H1 (cell line): ENCODE measurements at regions not wholly inside any gene's neighbourhood (a gene's known extent, or its start where the extent isn't known, plus 50 kb on each side); places are given as distances from the start of the nearest gene placed in this dataset.

ENCODE experiments used
- ATF3 ChIP-seq: IDR thresholded peaks from 2 replicates; pipeline ENCODE4 v1.6.1; 2011; ENCODE audit warnings: low read depth, mild to moderate bottlenecking, low read length; ENCODE audit not compliant: insufficient read depth
- BACH1 ChIP-seq: IDR thresholded peaks from 2 replicates; pipeline ENCODE4 v1.6.1; 2012; ENCODE audit warnings: low read length, improper control_type of control experiment
- CHD2 ChIP-seq: IDR thresholded peaks from 2 replicates; pipeline ENCODE4 v1.6.1; 2012; ENCODE audit warnings: low read length, improper control_type of control experiment
- CREB1 ChIP-seq: IDR thresholded peaks from 2 replicates; pipeline ENCODE4 v1.6.1; 2012; ENCODE audit warnings: inconsistent platforms
- EP300 ChIP-seq, 2 experiments: IDR thresholded peaks; 1 replicate in 1 of 2; 2 replicates in 1 of 2; pipeline ENCODE4 v1.6.1; 2011 to 2012; ENCODE audit warnings: low read depth in 2 of 2, low read length in 2 of 2, mild to moderate bottlenecking in 2 of 2, borderline replicate concordance in 1 of 2, inconsistent platforms in 1 of 2, moderate library complexity in 1 of 2
- EZH2 ChIP-seq: fragments of 200-600 bp; sonication (generic); IDR thresholded peaks from 2 replicates; pipeline ENCODE4 v1.7.1; 2012; ENCODE audit warnings: low read depth, mild to moderate bottlenecking, moderate library complexity, low read length, inconsistent platforms; ENCODE audit not compliant: severe bottlenecking
- HDAC2 ChIP-seq, 2 experiments: fragments of 300-600 bp in 1 of 2; sonication (generic) in 1 of 2; IDR thresholded peaks; 2 replicates each; pipeline ENCODE4 v1.6.1; 2011 to 2012; ENCODE audit warnings: low read depth in 2 of 2, low read length in 2 of 2, mild to moderate bottlenecking in 2 of 2, moderate library complexity in 2 of 2, borderline replicate concordance in 1 of 2, inconsistent platforms in 1 of 2
- KDM1A ChIP-seq: fragments of 200-600, 300-600 bp; sonication (generic); IDR thresholded peaks from 2 replicates; pipeline ENCODE4 v1.7.1; 2016; ENCODE audit warnings: mild to moderate bottlenecking, low read length, borderline replicate concordance
- KDM5A ChIP-seq: fragments of 200-600 bp; IDR thresholded peaks from 2 replicates; pipeline ENCODE4 v1.7.1; 2012; ENCODE audit warnings: mild to moderate bottlenecking, low read length, inconsistent platforms, mixed read lengths
- RAD21 ChIP-seq, 2 experiments: IDR thresholded peaks in 1 of 2; conservative IDR thresholded peaks in 1 of 2; 2 replicates each; pipeline ENCODE4 v1.6.1; 2011; ENCODE audit warnings: low read depth in 2 of 2, low read length in 2 of 2, improper control_type of control experiment in 1 of 2, inconsistent platforms in 1 of 2, mild to moderate bottlenecking in 1 of 2, moderate library complexity in 1 of 2
- SRF ChIP-seq: IDR thresholded peaks from 2 replicates; pipeline ENCODE4 v1.6.1; 2011; ENCODE audit warnings: mild to moderate bottlenecking, low read depth, low read length, moderate library complexity
- ZNF274 ChIP-seq: IDR thresholded peaks from 2 replicates; pipeline ENCODE4 v1.7.0; 2012; ENCODE audit warnings: low read length, borderline replicate concordance; ENCODE audit errors: extremely low read depth
- TF ChIP-seq, protein P1 (sequence below), 3 experiments: IDR thresholded peaks; 1 replicate in 2 of 3; 2 replicates in 1 of 3; pipeline versions ENCODE4 v1.5.1 to v1.6.1; 2011; ENCODE audit warnings: low read length in 3 of 3, mild to moderate bottlenecking in 3 of 3, inconsistent platforms in 2 of 3, low read depth in 1 of 3, moderate library complexity in 1 of 3; ENCODE audit not compliant: insufficient read depth in 1 of 3; ENCODE audit errors: control extremely low read depth in 1 of 3

DNA sequence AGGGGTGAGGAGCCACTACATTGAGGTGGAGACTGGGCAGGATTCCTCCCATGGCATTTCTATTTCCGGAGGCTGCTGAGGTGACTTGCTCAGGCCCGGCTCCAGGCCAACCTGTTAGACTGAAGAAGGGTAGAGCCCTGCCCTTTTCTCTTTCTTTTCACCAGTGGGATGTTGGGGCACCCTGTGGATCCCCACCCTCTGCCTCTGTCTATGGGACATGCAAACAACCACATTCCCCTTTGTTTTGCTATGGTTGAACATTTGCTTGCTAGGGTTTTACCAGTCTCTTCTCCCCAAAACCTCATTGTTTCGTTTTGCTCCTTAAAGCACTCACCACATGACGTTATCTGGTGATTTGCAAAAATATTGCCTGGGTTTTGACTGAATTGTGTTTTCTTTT, 183.3 kb downstream of the ARL4C start:
- TF ChIP-seq EZH2: no peak
- TF ChIP-seq ZNF274: no peak
- TF ChIP-seq HDAC2 (IDR thresholded peaks at IDR 0.05; ENCODE audit: borderline replicate concordance in 1 of 2, low read depth in 2 of 2, low read length in 2 of 2): no peak
- no peak for TF ChIP-seq CHD2
- no peak for TF ChIP-seq EP300 (IDR thresholded peaks at IDR 0.05; ENCODE audit: borderline replicate concordance in 1 of 2, low read depth in 2 of 2, low read length in 2 of 2)
- no peak for TF ChIP-seq KDM1A
- no peak for TF ChIP-seq SRF
- TF ChIP-seq, protein P1, sequence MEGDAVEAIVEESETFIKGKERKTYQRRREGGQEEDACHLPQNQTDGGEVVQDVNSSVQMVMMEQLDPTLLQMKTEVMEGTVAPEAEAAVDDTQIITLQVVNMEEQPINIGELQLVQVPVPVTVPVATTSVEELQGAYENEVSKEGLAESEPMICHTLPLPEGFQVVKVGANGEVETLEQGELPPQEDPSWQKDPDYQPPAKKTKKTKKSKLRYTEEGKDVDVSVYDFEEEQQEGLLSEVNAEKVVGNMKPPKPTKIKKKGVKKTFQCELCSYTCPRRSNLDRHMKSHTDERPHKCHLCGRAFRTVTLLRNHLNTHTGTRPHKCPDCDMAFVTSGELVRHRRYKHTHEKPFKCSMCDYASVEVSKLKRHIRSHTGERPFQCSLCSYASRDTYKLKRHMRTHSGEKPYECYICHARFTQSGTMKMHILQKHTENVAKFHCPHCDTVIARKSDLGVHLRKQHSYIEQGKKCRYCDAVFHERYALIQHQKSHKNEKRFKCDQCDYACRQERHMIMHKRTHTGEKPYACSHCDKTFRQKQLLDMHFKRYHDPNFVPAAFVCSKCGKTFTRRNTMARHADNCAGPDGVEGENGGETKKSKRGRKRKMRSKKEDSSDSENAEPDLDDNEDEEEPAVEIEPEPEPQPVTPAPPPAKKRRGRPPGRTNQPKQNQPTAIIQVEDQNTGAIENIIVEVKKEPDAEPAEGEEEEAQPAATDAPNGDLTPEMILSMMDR (IDR thresholded peaks at IDR 0.05; ENCODE audit: control extremely low read depth in 1 of 3, insufficient read depth in 1 of 3, low read depth in 1 of 3, low read length in 3 of 3): no peak
- TF ChIP-seq ATF3: no peak
- TF ChIP-seq KDM5A: no peak
- no peak for TF ChIP-seq CREB1
- TF ChIP-seq BACH1: no peak
- TF ChIP-seq RAD21 (IDR thresholded peaks at IDR 0.05 in 1 of 2, conservative IDR thresholded peaks at IDR 0.05 in 1 of 2; ENCODE audit: low read depth in 2 of 2, low read length in 2 of 2): no peak
